GM21717 (cell line): ENCODE measurements at regions not wholly inside any gene's neighbourhood (a gene's known extent, or its start where the extent isn't known, plus 50 kb on each side); places are given as distances from the start of the nearest gene placed in this dataset.
"Not testable (repeated sequence)": the region's sequence is repeated elsewhere in the genome, so short reads cannot be mapped to it uniquely, and the experiment has no call there.

ENCODE experiments used
- ATAC-seq: cut with Tn5 transposase; IDR thresholded peaks from one replicate; pipeline ENCODE4 v1.9.1; 2021; ENCODE audit warnings: mild to moderate bottlenecking, moderate library complexity; ENCODE audit not compliant: unreplicated experiment

DNA sequence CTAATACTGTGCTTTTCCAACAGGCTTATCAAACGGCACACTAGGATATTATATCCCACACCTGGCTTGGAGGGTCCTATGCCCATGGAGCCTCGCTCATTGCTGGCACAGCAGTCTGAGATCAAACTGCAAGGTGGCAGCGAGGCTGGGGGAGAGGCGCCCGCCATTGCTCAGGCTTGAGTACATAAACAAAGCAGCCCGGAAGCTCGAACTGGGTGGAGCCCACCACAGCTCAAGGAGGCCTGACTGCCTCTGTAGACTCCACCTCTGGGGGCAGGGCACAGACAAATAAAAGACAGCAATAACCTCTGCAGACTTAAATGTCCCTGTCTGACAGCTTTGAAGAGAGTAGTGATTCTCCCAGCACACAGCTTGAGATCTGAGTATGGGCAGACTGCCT lies 128.0 kb upstream of the CAV2 start:
- not testable (repeated sequence) for ATAC-seq

DNA sequence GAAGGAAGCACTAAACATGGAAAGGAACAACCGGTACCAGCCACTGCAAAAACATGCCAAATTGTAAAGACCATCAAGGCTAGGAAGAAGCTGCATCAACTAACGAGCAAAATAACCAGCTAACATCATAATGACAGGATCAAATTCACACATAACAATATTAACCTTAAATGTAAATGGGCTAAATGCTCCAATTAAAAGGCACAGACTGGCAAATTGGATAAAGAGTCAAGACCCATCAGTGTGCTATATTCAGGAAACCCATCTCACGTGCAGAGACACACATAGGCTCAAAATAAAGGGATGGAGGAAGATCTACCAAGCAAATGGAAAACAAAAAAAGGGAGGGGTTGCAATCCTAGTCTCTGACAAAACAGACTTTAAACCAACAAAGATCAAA lies 126.3 kb upstream of the CAV2 start:
- ATAC-seq, result not testable (repeated sequence)

GRCh38 chr7:116377721-116378120 lies 121.8 kb upstream of the CAV2 start:
- no peak for ATAC-seq

DNA sequence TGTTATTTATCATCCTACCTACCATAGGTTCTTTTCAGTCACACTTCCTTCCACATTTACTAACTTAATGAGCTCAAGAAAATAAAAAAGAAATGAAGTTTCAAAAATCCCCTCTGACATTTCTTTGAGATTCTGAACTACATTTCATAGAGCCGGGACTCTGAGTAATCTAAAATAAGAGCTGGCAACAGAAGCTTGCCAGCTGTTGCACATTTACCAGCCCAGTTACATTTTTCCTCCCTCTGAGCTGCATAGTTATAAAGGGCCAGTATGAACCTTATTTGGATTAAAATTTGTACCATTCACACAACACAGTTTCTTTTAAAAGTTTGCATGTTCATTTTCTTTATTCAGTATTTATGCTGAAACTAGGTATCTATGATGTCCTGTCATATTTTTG lies 119.5 kb upstream of the CAV2 start:
- ATAC-seq, result no peak

DNA sequence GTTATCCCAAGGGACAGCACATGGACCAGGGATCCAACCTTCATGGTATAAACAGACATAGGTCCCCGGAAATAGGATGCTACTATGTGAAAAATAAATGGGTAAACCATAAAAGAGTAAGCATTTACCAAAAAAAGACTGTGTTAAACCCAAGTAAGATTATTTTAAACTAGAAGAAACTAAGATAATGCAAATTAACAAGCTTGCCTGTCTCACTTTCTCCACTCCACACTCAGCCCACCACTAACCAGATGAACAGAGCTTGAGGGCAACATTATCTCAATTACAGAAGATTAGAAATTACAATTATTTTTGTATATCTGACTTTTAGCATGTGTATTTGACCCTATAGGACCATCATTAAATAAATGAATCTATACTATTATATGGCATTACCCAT lies 117.2 kb upstream of the CAV2 start:
- ATAC-seq, result no peak

GRCh38 chr7:116384936-116385635 lies 114.5 kb upstream of the CAV2 start:
- ATAC-seq, result no peak

DNA sequence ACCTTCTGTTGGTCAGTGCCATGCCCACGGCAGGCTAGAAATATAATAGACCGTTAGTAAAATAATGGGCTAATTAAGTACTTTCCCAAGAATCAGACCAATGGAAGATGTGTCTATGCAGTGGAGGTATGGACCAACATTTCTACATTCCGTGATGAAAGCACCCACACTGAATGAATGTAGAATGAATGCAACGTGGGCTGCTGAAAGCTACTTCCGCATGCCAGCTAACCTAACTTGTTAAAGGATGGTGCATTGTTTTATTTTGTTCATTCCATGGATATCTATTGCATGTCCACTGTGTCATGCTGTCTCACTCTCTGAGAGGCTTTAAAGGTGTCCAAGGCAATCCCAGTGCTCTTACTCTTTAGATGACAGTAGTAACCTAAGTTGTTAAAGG lies 112.9 kb upstream of the CAV2 start:
- ATAC-seq, result no peak

- no peak for ATAC-seq
These were observed 109.2 kb upstream of the CAV2 start for GRCh38 chr7:116390363-116390762.

DNA sequence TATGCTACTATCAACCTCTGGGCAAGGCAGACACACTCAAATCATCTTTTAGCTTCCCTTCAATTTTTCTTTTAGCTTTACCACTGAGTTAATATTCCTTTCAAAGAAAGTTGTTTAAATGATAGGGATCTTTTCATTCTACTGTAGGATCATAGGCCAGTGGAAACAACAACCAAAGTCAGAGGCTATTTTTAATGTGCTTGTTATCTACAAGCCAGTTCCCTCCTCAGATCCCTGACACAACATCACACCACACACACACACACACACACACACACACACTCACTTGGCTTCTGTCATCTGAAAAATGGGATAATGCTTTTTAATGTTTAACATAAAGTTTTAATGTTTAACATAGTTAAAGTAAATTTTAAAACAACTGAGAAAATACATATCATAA lies 106.7 kb upstream of the CAV2 start:
- no peak for ATAC-seq

DNA sequence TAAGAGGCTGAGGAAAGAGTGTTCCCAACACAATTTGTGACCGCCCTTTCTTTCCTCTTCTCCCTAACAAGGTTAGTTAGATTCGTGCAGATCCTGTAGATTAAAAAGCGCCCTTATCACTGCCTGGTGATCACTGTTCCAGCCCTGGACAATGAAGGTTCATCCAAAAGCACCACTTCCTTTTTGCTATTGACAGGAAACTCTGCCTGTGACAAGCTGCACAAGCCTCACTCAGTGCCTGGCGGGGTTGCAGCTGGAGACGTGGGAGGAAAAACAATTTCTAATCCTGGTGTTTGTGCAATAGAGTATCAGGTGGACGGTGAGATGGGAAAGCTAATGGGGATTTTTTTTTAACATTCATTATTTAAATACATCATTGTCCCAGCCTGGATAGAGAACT lies 105.9 kb upstream of the CAV2 start:
- no peak for ATAC-seq

DNA sequence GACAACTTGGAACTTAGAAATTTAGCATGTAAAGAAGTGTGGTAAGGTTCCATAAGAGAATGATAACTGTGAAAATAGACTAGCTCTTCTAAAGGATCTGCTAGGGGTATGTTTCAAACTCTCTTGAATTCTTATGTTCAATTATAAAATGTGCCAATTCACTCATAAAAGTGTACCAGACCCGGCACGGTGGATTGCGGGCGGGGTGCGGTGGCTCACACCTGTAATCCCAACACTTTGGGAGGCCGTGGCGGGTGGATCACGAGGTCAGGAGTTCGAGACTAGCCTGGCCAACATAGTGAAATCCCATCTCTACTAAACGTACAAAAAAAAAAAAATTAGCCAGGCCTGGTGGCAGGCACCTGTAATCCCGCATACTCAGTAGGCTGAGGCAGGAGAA lies 105.4 kb upstream of the CAV2 start:
- ATAC-seq, result no peak

GRCh38 chr7:116395141-116395791 lies 104.3 kb upstream of the CAV2 start:
- no peak for ATAC-seq

DNA sequence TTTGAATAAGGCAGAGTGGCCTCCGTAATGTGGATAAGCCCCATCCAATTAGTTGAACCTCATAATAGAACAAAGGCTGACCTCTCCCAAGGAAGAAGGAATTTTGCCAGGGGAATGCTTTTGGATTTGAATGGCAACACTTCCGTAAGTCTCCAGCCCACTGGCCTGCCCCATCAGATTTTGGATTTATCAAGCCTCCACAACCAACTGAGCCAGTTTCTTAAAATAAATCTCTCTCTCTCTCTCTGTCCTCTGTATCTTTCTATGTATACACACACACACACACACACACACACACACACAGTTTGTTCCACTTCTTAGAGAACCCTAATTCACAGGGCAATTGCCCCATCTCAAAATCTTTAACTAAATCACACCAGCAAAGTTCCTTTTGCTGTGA lies 100.9 kb upstream of the CAV2 start:
- no peak for ATAC-seq

- no peak for ATAC-seq
These were observed 99.7 kb upstream of the CAV2 start for GRCh38 chr7:116399819-116400218.

GRCh38 chr7:116400522-116400921 lies 99.0 kb upstream of the CAV2 start:
- no peak for ATAC-seq

DNA sequence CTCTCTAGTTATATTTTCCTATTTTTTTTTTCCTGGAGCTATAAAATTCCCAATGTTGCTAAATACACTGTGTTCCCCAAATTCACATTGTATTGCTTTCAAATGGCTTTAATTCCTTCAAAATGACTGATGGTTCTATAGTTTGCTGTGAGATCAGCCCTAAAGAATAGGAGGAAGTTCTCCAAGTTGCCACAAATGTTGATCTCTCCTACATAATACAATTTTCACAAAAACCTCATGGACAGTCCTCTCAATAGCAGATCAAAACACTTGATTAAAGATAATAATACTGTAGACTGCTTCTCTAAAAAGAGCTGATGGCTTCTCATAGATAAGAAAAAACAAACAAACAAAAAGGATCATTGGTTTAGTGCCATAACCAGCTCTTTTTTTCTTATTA lies 97.8 kb upstream of the CAV2 start:
- ATAC-seq, result no peak

DNA sequence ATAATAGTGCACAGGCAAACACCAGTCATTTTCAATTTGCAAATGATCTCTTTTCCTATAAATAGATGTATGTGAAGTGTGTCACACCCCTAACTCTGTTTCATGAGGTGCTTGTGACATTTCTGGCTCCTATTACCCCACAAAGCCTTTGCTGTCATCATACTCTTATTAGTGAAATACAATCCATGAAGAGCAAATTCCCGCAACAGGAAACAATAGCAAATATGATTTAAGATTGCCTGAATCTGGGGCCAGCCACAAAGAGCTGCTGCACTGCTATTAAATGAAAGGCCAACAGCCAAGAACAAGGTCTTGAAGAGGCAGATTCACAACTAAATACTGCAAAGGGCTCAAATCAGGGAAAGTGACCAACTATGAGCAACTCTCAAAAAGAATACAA lies 96.3 kb upstream of the CAV2 start:
- ATAC-seq, result no peak

DNA sequence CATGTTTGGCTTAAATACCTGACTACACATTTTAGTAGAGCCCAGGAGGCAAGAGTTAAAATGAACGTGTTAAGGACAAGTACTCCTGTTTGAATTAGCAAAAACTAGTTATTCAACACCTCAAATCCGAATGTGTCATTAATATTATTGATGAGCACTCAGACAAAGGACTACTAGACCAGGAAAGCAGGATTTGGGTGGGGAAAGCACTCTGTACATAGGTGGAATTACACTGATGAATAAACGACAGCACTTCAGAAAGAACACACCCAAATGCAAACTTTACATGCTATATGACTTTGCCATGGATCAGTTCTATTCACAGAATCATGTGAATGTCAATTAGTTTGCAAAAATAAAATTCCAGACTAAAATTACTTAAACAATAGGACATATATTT lies 95.1 kb upstream of the CAV2 start:
- ATAC-seq, result no peak

GRCh38 chr7:116405810-116406209 lies 93.7 kb upstream of the CAV2 start:
- no peak for ATAC-seq

- ATAC-seq, result no peak
These were observed 92.4 kb upstream of the CAV2 start for GRCh38 chr7:116407165-116407564.

- ATAC-seq, result no peak
These were observed 91.4 kb upstream of the CAV2 start for GRCh38 chr7:116408166-116408565.

DNA sequence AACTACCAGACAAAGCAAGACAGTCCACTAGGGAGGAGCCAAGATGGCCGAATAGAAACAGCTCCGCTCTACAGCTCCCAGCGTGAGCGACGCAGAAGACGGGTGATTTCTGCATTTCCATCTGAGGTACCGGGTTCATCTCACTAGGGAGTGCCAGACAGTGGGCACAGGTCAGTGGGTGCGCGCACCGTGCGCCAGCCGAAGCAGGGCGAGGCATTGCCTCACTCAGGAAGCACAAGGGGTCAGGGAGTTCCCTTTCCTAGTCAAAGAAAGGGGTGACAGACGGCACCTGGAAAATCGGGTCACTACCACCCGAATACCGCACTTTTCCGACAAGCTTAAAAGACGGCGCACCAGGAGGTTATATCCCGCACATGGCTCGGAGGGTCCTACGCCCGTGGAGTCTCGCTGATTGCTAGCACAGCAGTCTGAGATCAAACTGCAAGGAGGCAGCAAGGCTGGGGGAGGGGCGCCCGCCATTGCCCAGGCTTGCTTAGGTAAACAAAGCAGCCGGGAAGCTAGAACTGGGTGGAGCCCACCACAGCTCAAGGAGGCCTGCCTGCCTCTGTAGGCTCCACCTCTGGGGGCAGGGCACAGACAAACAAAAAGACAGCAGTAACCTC lies 90.6 kb upstream of the CAV2 start:
- not testable (repeated sequence) for ATAC-seq
